ENCODE measurements at regions not wholly inside any gene's neighbourhood (a gene's known extent, or its start where the extent isn't known, plus 50 kb on each side); places are given as distances from the start of the nearest gene placed in this dataset.

- POLR2A ChIA-PET = interaction anchor here (1.1 kb wide), 1 partner anchor 425 kb away, joined by 3 read pairs; the partner anchor contains the start of gene DARS1
- no peaks in the 10 kb centered on the region for H3K4me1 ChIP-seq
- no peak overlapping the region for H3K27ac ChIP-seq
- no peak for FAIRE-seq
- no peak for ATAC-seq
- no peaks in the 10 kb centered on the region for H3K9me3 ChIP-seq
- TF ChIP-seq ZC3H11A (IDR thresholded peaks at IDR 0.05) (no peak), JUNB (IDR thresholded peaks at IDR 0.05) (no peak), BHLHE40 (IDR thresholded peaks at IDR 0.05; ENCODE audit: low read depth, low read length) (no peak), EHF (CRISPR knock-in tag; IDR thresholded peaks at IDR 0.05) (no peak), TP53 (CRISPR knock-in tag; IDR thresholded peaks at IDR 0.05) (no peak), RAD21 (conservative IDR thresholded peaks at IDR 0.05 in 1 of 2, IDR thresholded peaks at IDR 0.05 in 1 of 2) (no peak)
- no peak overlapping the region for H3K4me2 ChIP-seq
- H3K4me3 ChIP-seq = no peak overlapping the region
- no peak for DNase-seq (ENCODE audit: low read depth in 1 of 2, low spot score in 1 of 2)
- CTCF ChIA-PET = interaction anchor here (0.8 to 1.3 kb wide), 3 partner anchors 12 to 27 kb away, joined by 3 to 4 read pairs (median 3); no protein-coding TSS in a partner anchor
- 13% methylated on average over 6 of the region's 6 CpGs for WGBS (ENCODE audit: missing lambda C conversion rate)
These were observed 292.7 kb upstream of the CXCR4 start for GRCh38 chr2:136410673-136411072.

DNA sequence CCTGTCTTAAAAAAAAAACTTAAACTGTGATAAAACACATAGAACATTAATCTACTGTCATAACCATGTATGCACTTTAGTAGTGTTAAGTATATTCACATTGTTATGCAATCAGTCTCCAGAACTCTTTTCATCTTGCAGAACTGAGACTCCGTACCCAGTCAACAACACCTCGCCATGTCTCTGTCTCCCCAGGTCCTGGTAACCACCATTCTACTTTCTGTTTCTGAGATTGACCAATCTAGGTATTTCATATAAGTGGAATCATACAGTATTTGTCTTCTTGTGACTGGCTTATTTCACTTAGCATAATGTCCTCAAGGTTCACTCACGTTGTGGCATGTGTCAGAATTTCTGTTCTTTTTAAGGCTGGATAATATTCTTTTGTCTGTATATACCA, 290.8 kb upstream of the CXCR4 start:
- no peak overlapping the region for H3K4me3 ChIP-seq
- no peak for FAIRE-seq
- no peaks in the 10 kb centered on the region for H3K9me3 ChIP-seq
- 18% methylated on average over 3 of the region's 3 CpGs for whole genome bisulfite sequencing (ENCODE audit: missing lambda C conversion rate)
- ATAC-seq = no peak
- no peak overlapping the region for H3K27ac ChIP-seq
- TF ChIP-seq HES2 (IDR thresholded peaks at IDR 0.05) = no peak
- TF ChIP-seq EHMT2 (IDR thresholded peaks at IDR 0.05; ENCODE audit: low read depth) = no peak
- no peak for TF ChIP-seq FOSB (CRISPR knock-in tag; IDR thresholded peaks at IDR 0.05)
- no peak overlapping the region for H3K4me2 ChIP-seq
- ChIA-PET POLR2A (no interaction called here), CTCF (no interaction called here)
- DNase-seq (ENCODE audit: low read depth in 1 of 2, low spot score in 1 of 2) = no peak
- H3K4me1 ChIP-seq = no peaks in the 10 kb centered on the region

- DNase-seq (ENCODE audit: low read depth in 1 of 2, low spot score in 1 of 2) (no peak), FAIRE-seq (no peak), ATAC-seq (no peak)
- TF ChIP-seq POLR2AphosphoS2 (conservative IDR thresholded peaks at IDR 0.05; ENCODE audit: low read length) = no peak
- no peak for TF ChIP-seq BHLHE40 (IDR thresholded peaks at IDR 0.05; ENCODE audit: low read depth, low read length)
- 4% methylated on average over 5 of the region's 8 CpGs for WGBS (ENCODE audit: missing lambda C conversion rate)
- Histone ChIP-seq H3K4me3 (no peak overlapping the region), H3K4me1 (no peaks in the 10 kb centered on the region), H3K27ac (no peak overlapping the region), H3K4me2 (no peak overlapping the region), H3K9me3 (no peaks in the 10 kb centered on the region)
- CTCF ChIA-PET = no interaction called here
- POLR2A ChIA-PET = no interaction called here
These were observed 290.0 kb upstream of the CXCR4 start for GRCh38 chr2:136407952-136408318.

- FAIRE-seq (no peak), ATAC-seq (no peak), DNase-seq (ENCODE audit: low read depth in 1 of 2, low spot score in 1 of 2) (no peak)
- 6% methylated on average over 8 of the region's 8 CpGs for WGBS (ENCODE audit: missing lambda C conversion rate)
- Histone ChIP-seq H3K4me1 (no peaks in the 10 kb centered on the region), H3K9me3 (no peaks in the 10 kb centered on the region), H3K4me2 (no peak overlapping the region), H3K27ac (no peak overlapping the region), H3K4me3 (no peak overlapping the region)
- POLR2A ChIA-PET = no interaction called here
- TF ChIP-seq NPAS2 (CRISPR knock-in tag; IDR thresholded peaks at IDR 0.05; ENCODE audit: borderline replicate concordance) (no peak), POLR2A (IDR thresholded peaks at IDR 0.05; ENCODE audit: low read length) (no peak), FOXS1 (CRISPR knock-in tag; IDR thresholded peaks at IDR 0.05) (no peak), TFCP2L1 (CRISPR knock-in tag; IDR thresholded peaks at IDR 0.05) (no peak), ZSCAN20 (CRISPR knock-in tag; IDR thresholded peaks at IDR 0.05) (no peak), NR3C1 (IDR thresholded peaks at IDR 0.05) (no peak), EHF (CRISPR knock-in tag; IDR thresholded peaks at IDR 0.05) (no peak), CHD2 (IDR thresholded peaks at IDR 0.05; ENCODE audit: low read length, partially characterized antibody) (no peak), RNF2 (IDR thresholded peaks at IDR 0.05; ENCODE audit: borderline replicate concordance, low read depth) (no peak), TP53 (CRISPR knock-in tag; IDR thresholded peaks at IDR 0.05) (no peak)
- TF ChIP-seq, protein P1, sequence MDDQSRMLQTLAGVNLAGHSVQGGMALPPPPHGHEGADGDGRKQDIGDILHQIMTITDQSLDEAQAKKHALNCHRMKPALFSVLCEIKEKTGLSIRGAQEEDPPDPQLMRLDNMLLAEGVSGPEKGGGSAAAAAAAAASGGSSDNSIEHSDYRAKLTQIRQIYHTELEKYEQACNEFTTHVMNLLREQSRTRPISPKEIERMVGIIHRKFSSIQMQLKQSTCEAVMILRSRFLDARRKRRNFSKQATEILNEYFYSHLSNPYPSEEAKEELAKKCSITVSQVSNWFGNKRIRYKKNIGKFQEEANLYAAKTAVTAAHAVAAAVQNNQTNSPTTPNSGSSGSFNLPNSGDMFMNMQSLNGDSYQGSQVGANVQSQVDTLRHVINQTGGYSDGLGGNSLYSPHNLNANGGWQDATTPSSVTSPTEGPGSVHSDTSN (IDR thresholded peaks at IDR 0.05) = no peak
- CTCF ChIA-PET = interaction anchor here (1.2 kb wide), 2 partner anchors 9 to 16 kb away, joined by 3 to 5 read pairs; no protein-coding TSS in a partner anchor
These were observed 289.4 kb upstream of the CXCR4 start for GRCh38 chr2:136407117-136407951.

Data from A549 (cell line).